ENCODE measurements at regions not wholly inside any gene's neighbourhood (a gene's known extent, or its start where the extent isn't known, plus 50 kb on each side); places are given as distances from the start of the nearest gene placed in this dataset.

DNA sequence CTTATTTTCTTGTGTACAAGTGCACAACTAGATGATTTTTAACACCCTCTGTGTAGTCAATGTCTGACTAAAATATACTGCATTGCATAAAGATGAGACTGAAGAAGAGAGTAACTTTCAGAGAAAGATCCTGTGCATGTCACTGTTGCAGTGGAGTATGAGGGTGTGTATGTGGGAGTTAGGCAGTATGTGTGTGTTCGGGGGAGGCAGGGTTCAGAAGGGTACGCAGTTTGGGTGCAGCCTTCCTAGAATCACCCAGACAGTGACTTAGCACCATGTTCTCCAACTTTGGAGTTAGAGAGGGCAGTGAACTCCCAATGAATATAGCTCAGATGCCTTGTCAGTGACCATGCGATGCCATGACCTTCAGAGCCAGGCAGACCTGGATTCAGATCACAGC, 84.6 kb downstream of the LRATD1 start:
- H3K27ac ChIP-seq (ENCODE audit: low read depth in 1 of 2, low read length in 2 of 2): no peak overlapping the region
- TF ChIP-seq, protein P1, sequence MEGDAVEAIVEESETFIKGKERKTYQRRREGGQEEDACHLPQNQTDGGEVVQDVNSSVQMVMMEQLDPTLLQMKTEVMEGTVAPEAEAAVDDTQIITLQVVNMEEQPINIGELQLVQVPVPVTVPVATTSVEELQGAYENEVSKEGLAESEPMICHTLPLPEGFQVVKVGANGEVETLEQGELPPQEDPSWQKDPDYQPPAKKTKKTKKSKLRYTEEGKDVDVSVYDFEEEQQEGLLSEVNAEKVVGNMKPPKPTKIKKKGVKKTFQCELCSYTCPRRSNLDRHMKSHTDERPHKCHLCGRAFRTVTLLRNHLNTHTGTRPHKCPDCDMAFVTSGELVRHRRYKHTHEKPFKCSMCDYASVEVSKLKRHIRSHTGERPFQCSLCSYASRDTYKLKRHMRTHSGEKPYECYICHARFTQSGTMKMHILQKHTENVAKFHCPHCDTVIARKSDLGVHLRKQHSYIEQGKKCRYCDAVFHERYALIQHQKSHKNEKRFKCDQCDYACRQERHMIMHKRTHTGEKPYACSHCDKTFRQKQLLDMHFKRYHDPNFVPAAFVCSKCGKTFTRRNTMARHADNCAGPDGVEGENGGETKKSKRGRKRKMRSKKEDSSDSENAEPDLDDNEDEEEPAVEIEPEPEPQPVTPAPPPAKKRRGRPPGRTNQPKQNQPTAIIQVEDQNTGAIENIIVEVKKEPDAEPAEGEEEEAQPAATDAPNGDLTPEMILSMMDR (IDR thresholded peaks at IDR 0.05): no peak
- no peaks in the 10 kb centered on the region for H3K27me3 Mint-ChIP-seq (ENCODE audit: low read depth in 3 of 3)
- no peaks in the 10 kb centered on the region for H3K27me3 ChIP-seq (ENCODE audit: control insufficient read depth in 2 of 2, insufficient read depth in 2 of 2, low read length in 2 of 2)
- no peak for DNase-seq
- no peaks in the 10 kb centered on the region for H4K20me1 ChIP-seq (ENCODE audit: insufficient read depth, low read length)
- H3K79me2 ChIP-seq (ENCODE audit: insufficient read depth, low read length): no peaks in the 10 kb centered on the region
- H3K36me3 Mint-ChIP-seq: no peaks in the 10 kb centered on the region
- H3K4me3 ChIP-seq (replicated peaks in 1 of 3; ENCODE audit: low read depth in 2 of 3, low read length in 3 of 3): no peak overlapping the region
- no peaks in the 10 kb centered on the region for H3K4me1 Mint-ChIP-seq
- H3K9me3 ChIP-seq (replicated peaks in 1 of 2; ENCODE audit: control insufficient read depth in 1 of 2, insufficient read depth in 1 of 2, low read length in 2 of 2): peaks cover 0 to 3% of the 10 kb centered on the region in 2 donors
- no peaks in the 10 kb centered on the region for H3K36me3 ChIP-seq (replicated peaks in 1 of 2; ENCODE audit: control insufficient read depth in 1 of 2, insufficient read depth in 2 of 2, low read length in 2 of 2)
- intact Hi-C loops (cut with micrococcal nuclease): no loop called here
- H3K4me2 ChIP-seq (replicated peaks; ENCODE audit: extremely low read depth, low read length, poor library complexity, severe bottlenecking): no peak overlapping the region
- H3K27ac Mint-ChIP-seq: no peak overlapping the region
- no peak overlapping the region for H3K4me3 Mint-ChIP-seq
- H2AFZ ChIP-seq (ENCODE audit: insufficient read depth, low read depth, low read length, poor library complexity, severe bottlenecking): no peak overlapping the region
- no peak overlapping the region for H3K9ac ChIP-seq (ENCODE audit: insufficient read depth, low read length, poor library complexity, severe bottlenecking)
- no CpG with 5 or more reads among the region's 3 CpGs for WGBS (ENCODE audit: insufficient coverage)
- no peaks in the 10 kb centered on the region for H3K4me1 ChIP-seq (ENCODE audit: control insufficient read depth in 1 of 2, insufficient read depth in 2 of 2, low read length in 2 of 2)
- H3K9me3 Mint-ChIP-seq: peaks cover 0 to 5% (median 2%) of the 10 kb centered on the region in 7 donors

GRCh38 chr2:14720319-14720718, 87.8 kb downstream of the LRATD1 start:
- Histone ChIP-seq H3K4me2 (replicated peaks; ENCODE audit: extremely low read depth, low read length, poor library complexity, severe bottlenecking) (no peak overlapping the region), H3K27me3 (ENCODE audit: control insufficient read depth in 2 of 2, insufficient read depth in 2 of 2, low read length in 2 of 2) (no peaks in the 10 kb centered on the region), H4K20me1 (ENCODE audit: insufficient read depth, low read length) (no peaks in the 10 kb centered on the region), H2AFZ (ENCODE audit: insufficient read depth, low read depth, low read length, poor library complexity, severe bottlenecking) (no peak overlapping the region), H3K4me1 (ENCODE audit: control insufficient read depth in 1 of 2, insufficient read depth in 2 of 2, low read length in 2 of 2) (no peaks in the 10 kb centered on the region), H3K9me3 (replicated peaks in 1 of 2; ENCODE audit: control insufficient read depth in 1 of 2, insufficient read depth in 1 of 2, low read length in 2 of 2) (no peaks in the 10 kb centered on the region), H3K79me2 (ENCODE audit: insufficient read depth, low read length) (no peaks in the 10 kb centered on the region), H3K9ac (ENCODE audit: insufficient read depth, low read length, poor library complexity, severe bottlenecking) (no peak overlapping the region), H3K27ac (ENCODE audit: low read depth in 1 of 2, low read length in 2 of 2) (no peak overlapping the region), H3K4me3 (replicated peaks in 1 of 3; ENCODE audit: low read depth in 2 of 3, low read length in 3 of 3) (no peak overlapping the region), H3K36me3 (replicated peaks in 1 of 2; ENCODE audit: control insufficient read depth in 1 of 2, insufficient read depth in 2 of 2, low read length in 2 of 2) (no peaks in the 10 kb centered on the region)
- Mint-ChIP-seq H3K27me3 (ENCODE audit: low read depth in 3 of 3) (no peaks in the 10 kb centered on the region), H3K36me3 (no peaks in the 10 kb centered on the region), H3K27ac (no peak overlapping the region), H3K4me3 (no peak overlapping the region), H3K9me3 (peaks cover 0 to 4% (median 1%) of the 10 kb centered on the region in 7 donors), H3K4me1 (no peaks in the 10 kb centered on the region)
- intact Hi-C loops (cut with micrococcal nuclease): no loop called here
- TF ChIP-seq, protein P1 (IDR thresholded peaks at IDR 0.05): no peak
- WGBS (ENCODE audit: insufficient coverage): 94% methylated on average over 3 of the region's 5 CpGs
- DNase-seq: no peak
